K562 (cell line): ENCODE measurements at regions not wholly inside any gene's neighbourhood (a gene's known extent, or its start where the extent isn't known, plus 50 kb on each side); places are given as distances from the start of the nearest gene placed in this dataset.

Experiments
- ATAC-seq: fragments of 200-7000 bp; cut with Tn5 transposase; 3 replicates; pipeline ENCODE4 v1.9.1; 2020; ENCODE audit warnings: moderate library complexity
- BruUV-seq: library from RNA; stranded (reverse); fragments of 400-500 nt; replicated peaks from 2 replicates; lab custom pipeline; 2021; lab: Mats Ljungman, UMichigan
- CTCF ChIA-PET: fragments of 300-600 bp; formaldehyde crosslinking; extraction: SDS; loops from one replicate; lab custom pipeline; 2021; ENCODE audit warnings: low intra/inter-chr PET ratio; lab: Yijun Ruan, JAX
- POLR2A ChIA-PET: fragments of 300-600, 350-650 bp; sonication (Branson Sonifier 250); formaldehyde crosslinking; extraction: SDS; loops from one replicate; lab custom pipeline; 2021; ENCODE audit warnings: antibody characterized with exemption, inconsistent platforms; lab: Yijun Ruan, JAX
- DNase-seq, 4 experiments: peaks; one replicate each; pipeline versions ENCODE4 v3.0.0 to v3.0.0-alpha.2; 2011 to 2018; ENCODE audit warnings: low spot score in 3 of 4, mixed read lengths in 3 of 4; ENCODE audit errors: extremely low read depth in 1 of 4
- FAIRE-seq: peaks from 2 replicates; lab custom pipeline; 2011; peaks lifted over from hg19 to GRCh38; lab: Jason Lieb, UNC
- H2AFZ ChIP-seq: 2 replicates; pipeline ENCODE4 v1.6.0; 2011; ENCODE audit warnings: low read depth, low read length, control low read depth, inconsistent platforms
- H3K27ac ChIP-seq: fragments of 200-600 bp; 3 replicates; pipeline ENCODE4 v1.8.0; 2011; ENCODE audit warnings: low read depth, mild to moderate bottlenecking, control low read depth, inconsistent platforms, low read length, moderate library complexity, mixed read lengths; ENCODE audit errors: extremely low read depth
- H3K27me3 ChIP-seq, 2 experiments: fragments of 300-600 bp in 1 of 2; 2 replicates in 1 of 2; 3 replicates in 1 of 2; pipeline versions ENCODE4 v1.6.0 to v1.8.0; 2011; ENCODE audit warnings: inconsistent platforms in 2 of 2, low read length in 2 of 2, mild to moderate bottlenecking in 1 of 2, mixed read lengths in 1 of 2, moderate library complexity in 1 of 2; ENCODE audit not compliant: control insufficient read depth in 2 of 2, insufficient read depth in 2 of 2
- H3K36me3 ChIP-seq: fragments of 300-600 bp; 3 replicates; pipeline ENCODE4 v1.8.0; 2011; ENCODE audit warnings: mild to moderate bottlenecking, low read length, inconsistent platforms; ENCODE audit not compliant: control insufficient read depth, insufficient read depth
- H3K4me1 ChIP-seq, 2 experiments: fragments of 200-600 bp in 1 of 2; replicated peaks in 1 of 2; 2 replicates in 1 of 2; 3 replicates in 1 of 2; pipeline versions ENCODE4 v1.5.1 to v1.8.0; 2011; ENCODE audit warnings: inconsistent platforms in 2 of 2, low read length in 2 of 2, mild to moderate bottlenecking in 1 of 2, mixed read lengths in 1 of 2, moderate library complexity in 1 of 2; ENCODE audit not compliant: control insufficient read depth in 2 of 2, insufficient read depth in 2 of 2
- H3K4me2 ChIP-seq: 2 replicates; pipeline ENCODE4 v1.6.1; 2011; ENCODE audit warnings: low read length, control low read depth, inconsistent platforms, mixed read lengths; ENCODE audit not compliant: insufficient read depth
- H3K4me3 ChIP-seq: fragments of 200-600 bp; sonication (generic), shearing (Covaris generic); 2 replicates; pipeline ENCODE4 v1.5.1; 2016; ENCODE audit warnings: control low read depth, inconsistent platforms
- H3K79me2 ChIP-seq: fragments of 200-600 bp; 3 replicates; pipeline ENCODE4 v1.8.0; 2011; ENCODE audit warnings: low read length, inconsistent platforms; ENCODE audit not compliant: control insufficient read depth, insufficient read depth
- H3K9ac ChIP-seq, 2 experiments: 2 replicates each; pipeline versions ENCODE4 v1.6.0 to v1.6.1; 2011; ENCODE audit warnings: low read depth in 2 of 2, low read length in 2 of 2, control low read depth in 1 of 2, inconsistent platforms in 1 of 2, mild to moderate bottlenecking in 1 of 2, mixed read lengths in 1 of 2; ENCODE audit not compliant: insufficient read depth in 1 of 2
- H3K9me1 ChIP-seq: one replicate; pipeline ENCODE4 v1.6.0; 2011; ENCODE audit warnings: inconsistent platforms, mild to moderate bottlenecking, low read length, moderate library complexity; ENCODE audit not compliant: control insufficient read depth, insufficient read depth
- H3K9me3 ChIP-seq: replicated peaks from 2 replicates; pipeline ENCODE4 v1.5.1; 2011; ENCODE audit warnings: low read depth, low read length, inconsistent platforms; ENCODE audit not compliant: control insufficient read depth, insufficient read depth
- H4K20me1 ChIP-seq: replicated peaks from 2 replicates; pipeline ENCODE4 v1.6.1; 2011; ENCODE audit warnings: low read length, inconsistent platforms, mixed read lengths; ENCODE audit not compliant: control insufficient read depth, insufficient read depth
- BCOR ChIP-seq: fragments of 450-650 bp; IDR thresholded peaks from 2 replicates; pipeline ENCODE4 v1.6.1; 2016
- CTCFL ChIP-seq: IDR thresholded peaks from 2 replicates; pipeline ENCODE4 v1.6.1; 2011; ENCODE audit warnings: borderline replicate concordance, low read depth, mild to moderate bottlenecking, moderate library complexity, low read length; ENCODE audit not compliant: insufficient read depth, poor library complexity, severe bottlenecking
- GTF2A2 ChIP-seq: IDR thresholded peaks from 2 replicates; pipeline ENCODE4 v1.6.1; 2016; ENCODE audit warnings: mild to moderate bottlenecking, missing genetic modification characterization, missing compliant biosample characterization
- MCM2 ChIP-seq: fragments of 450-650 bp; IDR thresholded peaks from 2 replicates; pipeline ENCODE4 v1.6.1; 2017; ENCODE audit warnings: low read depth, mild to moderate bottlenecking
- MTA1 ChIP-seq: fragments of 450-650 bp; IDR thresholded peaks from 2 replicates; pipeline ENCODE4 v1.6.1; 2017; ENCODE audit warnings: borderline replicate concordance
- RBM34 ChIP-seq: fragments of 200-400 bp; formaldehyde crosslinking; IDR thresholded peaks from 2 replicates; pipeline ENCODE4 v1.6.1; 2018; ENCODE audit warnings: low read length, borderline replicate concordance; ENCODE audit not compliant: insufficient read depth
- THRB ChIP-seq: fragments of 450-650 bp; formaldehyde crosslinking; conservative IDR thresholded peaks from 2 replicates; pipeline ENCODE4 v1.4.0; 2022; ENCODE audit warnings: mild to moderate bottlenecking, missing genetic modification characterization
- USF1 ChIP-seq: sonication (generic); formaldehyde crosslinking; IDR thresholded peaks from 2 replicates; pipeline ENCODE4 v1.9.0; 2022; ENCODE audit warnings: mild to moderate bottlenecking, missing genetic modification reagents
- ZBTB43 ChIP-seq: sonication (generic); formaldehyde crosslinking; IDR thresholded peaks from 2 replicates; pipeline ENCODE4 v1.8.0; 2023; ENCODE audit warnings: mild to moderate bottlenecking, missing genetic modification reagents
- ZNF12 ChIP-seq: sonication (generic); formaldehyde crosslinking; IDR thresholded peaks from 2 replicates; pipeline ENCODE4 v1.4.0; 2020; ENCODE audit warnings: mild to moderate bottlenecking, missing genetic modification reagents
- ZNF324 ChIP-seq: fragments of 250-450 bp; sonication (Bioruptor Pico); IDR thresholded peaks from 2 replicates; pipeline ENCODE4 v1.4.0; 2020; ENCODE audit warnings: mild to moderate bottlenecking
- WGBS: fragments of 100-300 bp; shearing (Covaris generic); methylation state at CpG from one replicate; pipeline ENCODE4 v1.1.6; 2016; ENCODE audit warnings: low coverage, mixed read lengths; ENCODE audit not compliant: insufficient coverage; ENCODE audit errors: missing lambda C conversion rate; 5-methylcytosine and 5-hydroxymethylcytosine counted together
- in situ Hi-C: fragments of 300-500 bp; cut with MboI; formaldehyde crosslinking; loops from 4 replicates; pipeline ENCODE4 v1.15.0; 2018; ENCODE audit warnings: inconsistent platforms, mixed read lengths
- intact Hi-C: fragments of 100-400 bp; cut with micrococcal nuclease; formaldehyde crosslinking; loops from 2 replicates; pipeline ENCODE4 v1.14.2; 2022

GRCh38 chr5:124980163-124980941 lies 233.9 kb upstream of the ZNF608 start:
- no peak for DNase-seq
- Histone ChIP-seq H3K36me3 (no peaks in the 10 kb centered on the region), H4K20me1 (no peaks in the 10 kb centered on the region), H3K4me3 (no peak overlapping the region), H3K9me3 (no peaks in the 10 kb centered on the region), H3K79me2 (no peaks in the 10 kb centered on the region), H2AFZ (no peak overlapping the region), H3K4me2 (no peak overlapping the region), H3K27ac (no peak overlapping the region), H3K27me3 (no peaks in the 10 kb centered on the region), H3K9ac (no peak overlapping the region), H3K9me1 (no peaks in the 10 kb centered on the region), H3K4me1 (no peaks in the 10 kb centered on the region)
- ATAC-seq: no peak
- no peak for TF ChIP-seq ZNF12 (CRISPR knock-in tag)
- no peak for TF ChIP-seq USF1
- no peak for TF ChIP-seq GTF2A2
- TF ChIP-seq ZNF324 (CRISPR knock-in tag): no peak
- TF ChIP-seq MCM2: no peak
- no peak for TF ChIP-seq RBM34
- TF ChIP-seq THRB (CRISPR knock-in tag): no peak
- TF ChIP-seq ZBTB43 (CRISPR knock-in tag): no peak
- no peak for TF ChIP-seq BCOR
- no peak for TF ChIP-seq CTCFL
- TF ChIP-seq MTA1: no peak
- FAIRE-seq: no peak
- BruUV-seq: no TSS peak
- POLR2A ChIA-PET: no interaction called here
- 12% methylated on average over 8 of the region's 9 CpGs for WGBS
- intact Hi-C loops (no loop called here), in situ Hi-C loops (no loop called here)
- CTCF ChIA-PET: no interaction called here
